GM13977 (cell line): ENCODE measurements at regions not wholly inside any gene's neighbourhood (a gene's known extent, or its start where the extent isn't known, plus 50 kb on each side); places are given as distances from the start of the nearest gene placed in this dataset.

Experiments
- DNase-seq: peaks from one replicate; pipeline ENCODE4 v3.0.0; 2012; ENCODE audit warnings: low spot score
- CTCF ChIP-seq: IDR thresholded peaks from 2 replicates; pipeline ENCODE4 v1.5.1; 2012; ENCODE audit warnings: mild to moderate bottlenecking, control low read depth; ENCODE audit not compliant: insufficient read depth; ENCODE audit errors: extremely low read depth, missing control alignments
- in situ Hi-C: fragments of 300-500 bp; cut with MboI; formaldehyde crosslinking; loops from one replicate; pipeline ENCODE4 v1.12.0; 2022; ENCODE audit warnings: low sequenced_read_pairs, low pct_unique_long_range_greater_than_20kb, mixed read lengths, inconsistent platforms; ENCODE audit not compliant: unreplicated experiment

GRCh38 chr19:30317403-30317802, 54.8 kb upstream of the ZNF536 start:
- DNase-seq, result no peak
- in situ Hi-C loops, result no loop called here

DNA sequence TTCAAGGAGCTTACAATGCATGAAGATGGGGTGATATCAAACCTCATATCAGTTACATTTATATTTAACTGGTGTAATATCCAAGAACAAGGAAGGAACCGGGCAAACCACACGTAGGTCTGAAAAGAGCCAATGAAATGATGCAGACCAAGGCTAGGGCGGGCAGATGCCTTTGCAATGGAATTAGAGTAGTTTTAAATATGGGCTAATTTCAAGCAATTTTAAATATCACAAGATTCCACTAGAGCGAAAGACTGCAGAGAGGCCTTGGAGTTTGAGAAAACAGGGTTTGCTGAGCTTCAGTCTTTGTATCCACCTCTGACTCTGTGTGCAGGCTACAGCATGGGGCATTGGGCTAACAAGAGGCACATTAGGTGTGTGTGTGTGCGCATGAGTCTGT, 53.9 kb upstream of the ZNF536 start:
- in situ Hi-C loops, result no loop called here
- DNase-seq, result no peak
- TF ChIP-seq CTCF, result no peak

More at GRCh38 chr19:30317403-30317802, 54.8 kb upstream of the ZNF536 start:
- TF ChIP-seq CTCF, result no peak

DNA sequence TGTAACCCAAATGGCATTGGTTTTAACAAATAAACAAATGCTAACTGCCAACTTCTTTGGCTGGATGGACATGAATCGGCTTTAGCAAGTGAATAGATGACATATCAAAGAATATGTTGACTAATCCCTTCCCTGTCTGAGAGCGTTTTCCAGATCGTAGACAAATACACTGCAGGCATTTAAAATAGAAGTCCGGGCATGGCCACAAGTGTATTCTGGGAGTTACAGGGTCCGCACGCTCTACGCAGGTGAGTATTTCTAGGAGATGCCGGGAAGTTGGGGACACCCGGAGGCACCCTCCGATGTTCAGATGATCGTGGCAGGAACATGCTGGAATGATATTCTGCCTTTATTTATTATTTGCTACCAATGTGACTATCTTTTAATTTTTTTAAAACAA, 53.2 kb upstream of the ZNF536 start:
- DNase-seq, result no peak
- TF ChIP-seq CTCF, result no peak
- in situ Hi-C loops, result no loop called here

DNA sequence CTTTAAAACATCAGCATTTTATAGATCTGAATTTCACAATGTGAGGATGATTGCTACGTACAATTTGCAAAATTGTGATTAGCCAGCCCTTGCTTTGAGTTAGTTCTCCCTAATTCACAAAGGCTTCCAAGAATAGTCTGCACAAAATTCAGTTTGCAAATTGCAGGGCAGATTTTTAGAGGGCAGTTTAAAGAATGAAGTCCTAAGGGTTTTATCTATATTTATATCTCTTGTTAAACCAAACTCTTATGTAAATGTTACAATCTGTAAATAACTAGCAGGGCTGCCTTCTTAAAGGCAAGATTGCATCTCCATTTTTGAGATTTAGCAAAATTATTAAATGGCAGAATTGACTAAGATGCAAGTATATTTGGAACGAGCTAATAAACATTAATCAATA, 52.8 kb upstream of the ZNF536 start:
- TF ChIP-seq CTCF, result no peak
- in situ Hi-C loops, result no loop called here
- no peak for DNase-seq

GRCh38 chr19:30319876-30320275, 52.3 kb upstream of the ZNF536 start:
- TF ChIP-seq CTCF, result no peak
- in situ Hi-C loops, result no loop called here
- DNase-seq, result no peak

GRCh38 chr19:30320466-30320865, 51.7 kb upstream of the ZNF536 start:
- in situ Hi-C loops, result no loop called here
- no peak for TF ChIP-seq CTCF
- no peak for DNase-seq

DNA sequence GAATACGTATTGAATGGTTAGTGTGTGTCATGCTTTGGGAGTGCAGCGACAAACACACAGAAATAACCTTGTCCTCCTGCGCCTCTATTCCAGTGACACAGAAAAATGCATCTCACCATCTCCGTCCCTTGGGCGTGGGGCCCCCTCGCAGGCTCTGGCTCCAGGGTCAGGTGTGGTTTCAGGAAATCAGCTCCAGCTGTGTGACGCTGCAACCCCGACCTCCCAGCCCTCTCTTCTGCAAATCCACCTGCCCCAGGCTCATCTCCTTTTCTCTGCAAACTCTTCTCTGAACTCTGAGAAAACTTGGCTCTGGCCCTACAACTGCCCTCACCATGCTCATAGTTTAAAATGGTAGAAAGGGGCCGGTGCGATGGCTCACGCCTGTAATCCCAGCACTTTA, 51.3 kb upstream of the ZNF536 start:
- no peak for TF ChIP-seq CTCF
- in situ Hi-C loops, result no loop called here
- no peak for DNase-seq
